NCI-H1092 (cell line): ENCODE measurements at regions not wholly inside any gene's neighbourhood (a gene's known extent, or its start where the extent isn't known, plus 50 kb on each side); places are given as distances from the start of the nearest gene placed in this dataset.
A peak's percentile ranks its signal among the peaks of the same experiment; 100 is the strongest.

ENCODE experiments used
- DNase-seq: peaks from one replicate; lab custom pipeline; 2025; lab: John Stamatoyannopoulos, UW

- no peak for DNase-seq
These were observed 66.7 kb upstream of the EZH2 start for GRCh38 chr7:148950806-148951205.

GRCh38 chr7:148944935-148945934 is 61.1 kb upstream of the EZH2 start:
- no peak for DNase-seq

- DNase-seq: peak; percentile 80
These were observed 57.6 kb upstream of the EZH2 start for GRCh38 chr7:148941598-148942275.

GRCh38 chr7:148940702-148941597 is 56.9 kb upstream of the EZH2 start:
- peak; percentile 70 for DNase-seq

- DNase-seq: no peak
These were observed 55.2 kb upstream of the EZH2 start for GRCh38 chr7:148939128-148939755.

GRCh38 chr7:148935451-148935850 is 51.4 kb upstream of the EZH2 start:
- no peak for DNase-seq
